IMR-90 (cell line): ENCODE measurements at regions not wholly inside any gene's neighbourhood (a gene's known extent, or its start where the extent isn't known, plus 50 kb on each side); places are given as distances from the start of the nearest gene placed in this dataset.

Source experiments
- ATAC-seq: fragments of 200-7000 bp; cut with Tn5 transposase; 2 replicates; pipeline ENCODE4 v1.9.1; 2020; ENCODE audit warnings: low read depth, mild to moderate bottlenecking, moderate library complexity
- BruUV-seq: library from RNA; stranded (reverse); fragments of 400-500 nt; replicated peaks from 2 replicates; lab custom pipeline; 2021; lab: Mats Ljungman, UMichigan
- CTCF ChIA-PET: fragments of 300-600 bp; formaldehyde crosslinking; extraction: SDS; loops from one replicate; lab custom pipeline; 2021; ENCODE audit warnings: antibody characterized with exemption; lab: Yijun Ruan, JAX
- POLR2A ChIA-PET: fragments of 300-600 bp; sonication (Branson Sonifier 250); formaldehyde crosslinking; loops from one replicate; lab custom pipeline; 2022; ENCODE audit warnings: antibody characterized with exemption; ENCODE audit not compliant: unreplicated experiment; lab: Charles Lee
- DNase-seq: peaks from one replicate; pipeline ENCODE4 v3.0.0; 2013
- H2AFZ ChIP-seq: replicated peaks from 2 replicates; pipeline ENCODE3; 2013; ENCODE audit warnings: low read length, mild to moderate bottlenecking; ENCODE audit not compliant: poor library complexity
- H2AK5ac ChIP-seq: 2 replicates; pipeline ENCODE4 v1.6.1; 2013; ENCODE audit warnings: low read depth, low read length, inconsistent platforms
- H2AK9ac ChIP-seq: replicated peaks from 2 replicates; pipeline ENCODE3; 2013; ENCODE audit warnings: mild to moderate bottlenecking, low read depth, low read length, moderate library complexity; ENCODE audit not compliant: poor library complexity
- H2BK120ac ChIP-seq: 2 replicates; pipeline ENCODE4 v1.6.1; 2013; ENCODE audit warnings: low read depth, low read length, inconsistent platforms
- H2BK15ac ChIP-seq: 3 replicates; pipeline ENCODE4 v1.6.1; 2013; ENCODE audit warnings: low read depth, low read length, inconsistent platforms
- H2BK20ac ChIP-seq: 2 replicates; pipeline ENCODE4 v1.6.1; 2013; ENCODE audit warnings: low read depth, mild to moderate bottlenecking, inconsistent platforms, low read length, moderate library complexity
- H2BK5ac ChIP-seq: 2 replicates; pipeline ENCODE4 v1.6.1; 2013; ENCODE audit warnings: mild to moderate bottlenecking, low read depth, low read length, inconsistent platforms; ENCODE audit not compliant: poor library complexity, severe bottlenecking
- H3K14ac ChIP-seq: replicated peaks from 2 replicates; pipeline ENCODE4 v1.6.1; 2013; ENCODE audit warnings: low read depth, low read length, inconsistent platforms
- H3K18ac ChIP-seq: 2 replicates; pipeline ENCODE4 v1.6.1; 2013; ENCODE audit warnings: low read depth, low read length, control low read depth
- H3K23ac ChIP-seq: 2 replicates; pipeline ENCODE4 v1.6.1; 2013; ENCODE audit warnings: low read depth, low read length, inconsistent platforms
- H3K27ac ChIP-seq: 2 replicates; pipeline ENCODE4 v1.5.1; 2013; ENCODE audit warnings: mild to moderate bottlenecking, control low read depth, low read length; ENCODE audit not compliant: insufficient read depth
- H3K27me3 ChIP-seq: 2 replicates; pipeline ENCODE4 v1.6.1; 2013; ENCODE audit warnings: low read length; ENCODE audit not compliant: control insufficient read depth, insufficient read depth
- H3K36me3 ChIP-seq: 2 replicates; pipeline ENCODE4 v1.6.1; 2013; ENCODE audit warnings: low read length, mixed read lengths; ENCODE audit not compliant: control insufficient read depth, insufficient read depth
- H3K4ac ChIP-seq: 2 replicates; pipeline ENCODE4 v1.6.1; 2013; ENCODE audit warnings: low read depth, low read length, inconsistent platforms
- H3K4me1 ChIP-seq: 2 replicates; pipeline ENCODE4 v1.6.1; 2013; ENCODE audit warnings: low read length, mixed read lengths; ENCODE audit not compliant: control insufficient read depth, insufficient read depth
- H3K4me2 ChIP-seq: 2 replicates; pipeline ENCODE4 v1.6.1; 2013; ENCODE audit warnings: low read depth, mild to moderate bottlenecking, control low read depth, low read length, moderate library complexity
- H3K4me3 ChIP-seq: 2 replicates; pipeline ENCODE4 v1.5.1; 2013; ENCODE audit warnings: low read depth, mild to moderate bottlenecking, control low read depth, low read length, moderate library complexity; ENCODE audit not compliant: insufficient read depth
- H3K56ac ChIP-seq: 2 replicates; pipeline ENCODE4 v1.6.1; 2013; ENCODE audit warnings: low read length, inconsistent platforms; ENCODE audit not compliant: insufficient read depth; ENCODE audit errors: extremely low read depth
- H3K79me1 ChIP-seq, 2 experiments: 2 replicates each; pipeline ENCODE4 v1.6.1; 2013; ENCODE audit warnings: low read length in 2 of 2, inconsistent platforms in 1 of 2, low read depth in 1 of 2
- H3K9ac ChIP-seq: 2 replicates; pipeline ENCODE4 v1.6.1; 2013; ENCODE audit warnings: low read depth, low read length, control low read depth
- H3K9me1 ChIP-seq: 2 replicates; pipeline ENCODE4 v1.6.1; 2013; ENCODE audit warnings: low read length, inconsistent platforms; ENCODE audit not compliant: insufficient read depth
- H3K9me3 ChIP-seq: 2 replicates; pipeline ENCODE4 v1.6.1; 2013; ENCODE audit warnings: low read length; ENCODE audit not compliant: control insufficient read depth, insufficient read depth
- H4K20me1 ChIP-seq: 2 replicates; pipeline ENCODE4 v1.6.1; 2013; ENCODE audit warnings: low read length, inconsistent platforms; ENCODE audit not compliant: insufficient read depth
- H4K5ac ChIP-seq: 2 replicates; pipeline ENCODE4 v1.6.1; 2013; ENCODE audit warnings: mild to moderate bottlenecking, low read depth, low read length, control low read depth
- H4K8ac ChIP-seq, 2 experiments: 2 replicates each; pipeline ENCODE4 v1.6.1; 2013; ENCODE audit warnings: low read depth in 2 of 2, low read length in 2 of 2, control low read depth in 1 of 2, inconsistent platforms in 1 of 2
- H4K91ac ChIP-seq: 2 replicates; pipeline ENCODE4 v1.6.1; 2013; ENCODE audit warnings: low read depth, low read length, inconsistent platforms; ENCODE audit not compliant: insufficient read depth
- CEBPB ChIP-seq: IDR thresholded peaks from 2 replicates; pipeline ENCODE4 v1.6.1; 2012; ENCODE audit warnings: low read depth, low read length, improper control_type of control experiment
- CHD1 ChIP-seq: IDR thresholded peaks from 2 replicates; pipeline ENCODE4 v1.6.1; 2012; ENCODE audit warnings: low read depth, low read length, improper control_type of control experiment
- CTCF ChIP-seq: conservative IDR thresholded peaks from 2 replicates; pipeline ENCODE4 v1.5.1; 2012; ENCODE audit warnings: mild to moderate bottlenecking, low read depth, low read length, improper control_type of control experiment
- ELK1 ChIP-seq: fragments of 150-350 bp; IDR thresholded peaks from 2 replicates; pipeline ENCODE4 v1.6.1; 2016; ENCODE audit warnings: low read depth, mild to moderate bottlenecking, low read length, moderate library complexity, borderline replicate concordance
- FOS ChIP-seq: fragments of 150-350 bp; IDR thresholded peaks from 2 replicates; pipeline ENCODE4 v1.6.1; 2016; ENCODE audit warnings: low read depth, low read length
- MAZ ChIP-seq: IDR thresholded peaks from 2 replicates; pipeline ENCODE4 v1.6.1; 2012; ENCODE audit warnings: low read depth, mild to moderate bottlenecking, low read length, improper control_type of control experiment, moderate library complexity, borderline replicate concordance
- MXI1 ChIP-seq: IDR thresholded peaks from 2 replicates; pipeline ENCODE4 v1.6.1; 2012; ENCODE audit warnings: low read depth, mild to moderate bottlenecking, low read length, moderate library complexity, borderline replicate concordance
- NFE2L2 ChIP-seq: fragments of 150-350 bp; IDR thresholded peaks from 2 replicates; pipeline ENCODE4 v1.6.1; 2016; ENCODE audit warnings: low read depth, mild to moderate bottlenecking, low read length
- POLR2A ChIP-seq: IDR thresholded peaks from 2 replicates; pipeline ENCODE4 v1.6.1; 2012; ENCODE audit warnings: mild to moderate bottlenecking, low read depth, low read length
- RAD21 ChIP-seq: IDR thresholded peaks from 2 replicates; pipeline ENCODE4 v1.6.1; 2012; ENCODE audit warnings: low read length, improper control_type of control experiment
- RFX5 ChIP-seq: IDR thresholded peaks from 2 replicates; pipeline ENCODE4 v1.8.0; 2012; ENCODE audit warnings: low read depth, mild to moderate bottlenecking, low read length, moderate library complexity
- SMC3 ChIP-seq: fragments of 150-350 bp; IDR thresholded peaks from 2 replicates; pipeline ENCODE4 v1.6.1; 2016; ENCODE audit warnings: low read depth, mild to moderate bottlenecking, antibody characterized with exemption, low read length, moderate library complexity
- USF2 ChIP-seq: fragments of 150-350 bp; IDR thresholded peaks from 2 replicates; pipeline ENCODE4 v1.6.1; 2017; ENCODE audit warnings: mild to moderate bottlenecking, antibody characterized with exemption, low read length, low read depth
- WGBS, 2 experiments: methylation state at CpG; one replicate each; pipeline versions ENCODE4 v1.1.5 to v1.1.7; 2013; ENCODE audit warnings: missing lambda C conversion rate in 2 of 2; ENCODE audit not compliant: insufficient read length in 1 of 2; ENCODE audit errors: extremely low coverage in 2 of 2; 5-methylcytosine and 5-hydroxymethylcytosine counted together
- dilution Hi-C: fragments of 300-500 bp; cut with HindIII; formaldehyde crosslinking; loops from one replicate; pipeline ENCODE4 v1.14.3; 2018; ENCODE audit warnings: low sequenced_read_pairs; ENCODE audit not compliant: unreplicated experiment
- in situ Hi-C: fragments of 300-500 bp; cut with MboI; formaldehyde crosslinking; loops from 3 replicates; pipeline ENCODE4 v1.14.3; 2019; ENCODE audit warnings: low sequenced_read_pairs, inconsistent platforms, mixed read lengths
- intact Hi-C: fragments of 100-400 bp; cut with micrococcal nuclease; formaldehyde crosslinking; loops from 2 replicates; pipeline ENCODE4 v1.10.0; 2022

- Histone ChIP-seq H3K36me3 (no peaks in the 10 kb centered on the region), H2BK120ac (no peak overlapping the region), H3K23ac (no peak overlapping the region), H2BK15ac (no peak overlapping the region), H2AK9ac (no peak overlapping the region), H3K4me1 (no peaks in the 10 kb centered on the region), H3K14ac (no peak overlapping the region), H3K9ac (no peak overlapping the region), H3K27me3 (no peaks in the 10 kb centered on the region), H3K18ac (no peak overlapping the region), H3K56ac (no peak overlapping the region), H2BK20ac (no peak overlapping the region), H2BK5ac (no peak overlapping the region), H3K79me1 (no peaks in the 10 kb centered on the region), H4K5ac (no peak overlapping the region), H3K9me3 (no peaks in the 10 kb centered on the region), H2AFZ (no peak overlapping the region), H4K8ac (no peak overlapping the region), H4K91ac (no peak overlapping the region), H3K4me2 (no peak overlapping the region), H3K4me3 (no peak overlapping the region), H3K27ac (no peak overlapping the region), H4K20me1 (no peaks in the 10 kb centered on the region), H3K4ac (no peak overlapping the region), H2AK5ac (no peak overlapping the region), H3K9me1 (no peaks in the 10 kb centered on the region)
- in situ Hi-C loops, result no loop called here
- WGBS, 2 experiments, result no CpG with 5 or more reads among the region's 3 CpGs
- CTCF ChIA-PET, result no interaction called here
- POLR2A ChIA-PET, result no interaction called here
- dilution Hi-C loops, result no loop called here
- intact Hi-C loops, result no loop called here
- no TSS peak for BruUV-seq
- TF ChIP-seq MXI1, result no peak
- TF ChIP-seq RAD21, result no peak
- TF ChIP-seq NFE2L2, result no peak
- TF ChIP-seq CTCF, result no peak
- TF ChIP-seq FOS, result no peak
- TF ChIP-seq CHD1, result no peak
- no peak for TF ChIP-seq POLR2A
- no peak for TF ChIP-seq MAZ
- no peak for TF ChIP-seq ELK1
- no peak for TF ChIP-seq SMC3
- no peak for TF ChIP-seq CEBPB
- no peak for TF ChIP-seq USF2
- TF ChIP-seq RFX5, result no peak
- DNase-seq, result no peak
- no peak for ATAC-seq
Observed at GRCh38 chr7:91811236-91811635, 69.3 kb downstream of the MTERF1 start.
